ENCODE measurements at regions not wholly inside any gene's neighbourhood (a gene's known extent, or its start where the extent isn't known, plus 50 kb on each side); places are given as distances from the start of the nearest gene placed in this dataset.

DNA sequence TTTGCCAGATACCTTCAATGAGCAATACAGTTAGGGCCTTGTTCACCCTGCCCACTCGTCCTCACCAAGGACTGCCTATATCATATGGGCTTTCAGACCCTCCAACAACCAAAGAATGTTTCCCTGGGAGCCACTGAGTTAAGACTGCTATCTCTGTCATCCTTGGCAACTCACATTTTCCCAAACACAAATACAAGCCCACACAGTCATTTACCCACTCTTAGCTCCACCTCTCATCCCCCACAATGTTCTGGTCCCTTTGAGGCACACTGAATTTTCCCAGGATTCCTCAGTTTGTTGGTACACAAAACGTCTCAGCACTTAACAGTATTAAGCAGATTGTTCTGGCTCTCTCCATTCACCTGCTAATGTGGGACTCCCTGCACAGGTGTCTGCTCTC lies 204.6 kb downstream of the TLE3 start:
- ChIA-PET CTCF (no interaction called here), POLR2A (no interaction called here)
- DNase-seq (ENCODE audit: low read depth, low spot score), result no peak
- H3K9me3 ChIP-seq (ENCODE audit: control insufficient read depth, insufficient read depth, low read length), result no peaks in the 10 kb centered on the region
- H3K27me3 ChIP-seq (ENCODE audit: control insufficient read depth, insufficient read depth, low read length), result peaks cover 57% of the 10 kb centered on the region
- TF ChIP-seq CTCF (IDR thresholded peaks at IDR 0.05; ENCODE audit: low read depth, low read length), result no peak
- no peak overlapping the region for H3K27ac ChIP-seq (ENCODE audit: low read depth, low read length)
- H3K4me3 ChIP-seq (ENCODE audit: low read depth, low read length), result no peak overlapping the region

DNA sequence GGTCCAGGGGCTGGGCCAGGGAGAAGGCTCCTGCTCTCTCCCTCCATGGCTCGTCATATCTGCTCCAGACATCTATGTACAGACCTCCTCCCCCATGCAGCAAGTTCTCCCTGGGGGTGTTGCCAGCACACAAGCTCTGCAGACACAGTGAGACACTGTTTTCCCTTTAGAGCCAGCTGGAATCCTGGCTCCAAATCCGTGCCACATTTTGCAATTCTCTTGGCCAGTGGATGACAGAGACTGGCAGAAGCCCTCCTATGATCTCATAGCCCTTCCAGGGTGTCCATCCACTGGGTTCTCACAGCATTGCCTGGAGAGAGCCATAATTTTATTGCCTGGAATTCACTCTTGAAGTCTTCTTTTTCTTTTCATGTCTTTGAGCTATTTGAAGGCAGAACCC lies 203.9 kb downstream of the TLE3 start:
- H3K27ac ChIP-seq (ENCODE audit: low read depth, low read length), result no peak overlapping the region
- POLR2A ChIA-PET, result no interaction called here
- no peak overlapping the region for H3K4me3 ChIP-seq (ENCODE audit: low read depth, low read length)
- DNase-seq (ENCODE audit: low read depth, low spot score), result no peak
- no peaks in the 10 kb centered on the region for H3K9me3 ChIP-seq (ENCODE audit: control insufficient read depth, insufficient read depth, low read length)
- peaks cover 56% of the 10 kb centered on the region for H3K27me3 ChIP-seq (ENCODE audit: control insufficient read depth, insufficient read depth, low read length)
- CTCF ChIA-PET, result no interaction called here
- TF ChIP-seq CTCF (IDR thresholded peaks at IDR 0.05; ENCODE audit: low read depth, low read length), result no peak

GRCh38 chr15:69895202-69895601 lies 202.5 kb downstream of the TLE3 start:
- Histone ChIP-seq H3K27ac (ENCODE audit: low read depth, low read length) (no peak overlapping the region), H3K27me3 (ENCODE audit: control insufficient read depth, insufficient read depth, low read length) (peaks cover 56% of the 10 kb centered on the region), H3K9me3 (ENCODE audit: control insufficient read depth, insufficient read depth, low read length) (no peaks in the 10 kb centered on the region), H3K4me3 (ENCODE audit: low read depth, low read length) (no peak overlapping the region)
- POLR2A ChIA-PET, result no interaction called here
- no peak for TF ChIP-seq CTCF (IDR thresholded peaks at IDR 0.05; ENCODE audit: low read depth, low read length)
- CTCF ChIA-PET, result no interaction called here
- DNase-seq (ENCODE audit: low read depth, low spot score), result no peak

DNA sequence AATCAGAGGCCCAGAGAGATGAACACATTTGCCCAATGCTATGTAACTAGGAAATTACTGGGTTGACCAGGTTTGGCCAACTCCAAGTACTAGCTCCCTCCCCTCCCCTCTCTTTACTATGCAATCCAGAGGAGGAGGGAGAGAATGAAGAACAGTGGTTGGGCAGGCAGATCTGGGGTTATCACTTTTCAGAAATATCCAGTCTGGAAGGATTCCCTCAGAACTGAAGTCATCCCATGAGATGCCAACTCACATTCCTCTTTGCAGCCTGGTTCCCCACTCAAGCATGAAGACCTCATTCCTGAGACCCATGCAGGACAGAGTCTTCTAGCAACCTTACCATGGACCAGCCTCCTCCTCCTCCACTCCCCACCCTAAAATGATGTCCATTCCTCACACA lies 201.1 kb downstream of the TLE3 start:
- no peak for TF ChIP-seq CTCF (IDR thresholded peaks at IDR 0.05; ENCODE audit: low read depth, low read length)
- no peaks in the 10 kb centered on the region for H3K9me3 ChIP-seq (ENCODE audit: control insufficient read depth, insufficient read depth, low read length)
- no peak overlapping the region for H3K4me3 ChIP-seq (ENCODE audit: low read depth, low read length)
- H3K27ac ChIP-seq (ENCODE audit: low read depth, low read length), result no peak overlapping the region
- H3K27me3 ChIP-seq (ENCODE audit: control insufficient read depth, insufficient read depth, low read length), result peaks cover 50% of the 10 kb centered on the region
- ChIA-PET POLR2A (no interaction called here), CTCF (no interaction called here)
- DNase-seq (ENCODE audit: low read depth, low spot score), result no peak

DNA sequence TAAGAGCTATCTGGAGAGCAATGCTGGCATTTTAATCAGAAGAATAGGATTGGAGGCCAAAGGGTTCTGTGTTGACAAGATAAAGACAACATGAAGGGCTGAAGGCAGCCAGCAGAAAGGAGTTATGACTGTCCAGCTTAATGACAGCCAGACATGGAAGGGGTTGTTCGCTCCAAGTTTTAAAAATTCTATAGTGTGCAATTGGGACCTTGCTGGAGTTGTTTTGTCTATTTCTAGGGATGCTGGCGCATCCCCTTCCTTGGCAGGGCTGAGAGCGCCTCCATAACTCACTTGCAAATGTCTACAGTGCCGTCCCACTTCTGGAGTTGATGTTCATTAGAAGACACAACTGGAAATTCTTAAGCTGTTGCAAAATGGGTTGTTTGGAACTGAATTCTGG lies 200.7 kb downstream of the TLE3 start:
- Histone ChIP-seq H3K4me3 (ENCODE audit: low read depth, low read length) (no peak overlapping the region), H3K9me3 (ENCODE audit: control insufficient read depth, insufficient read depth, low read length) (no peaks in the 10 kb centered on the region), H3K27ac (ENCODE audit: low read depth, low read length) (no peak overlapping the region), H3K27me3 (ENCODE audit: control insufficient read depth, insufficient read depth, low read length) (peaks cover 47% of the 10 kb centered on the region)
- no peak for TF ChIP-seq CTCF (IDR thresholded peaks at IDR 0.05; ENCODE audit: low read depth, low read length)
- ChIA-PET POLR2A (no interaction called here), CTCF (no interaction called here)
- no peak for DNase-seq (ENCODE audit: low read depth, low spot score)

Measured in AG04450 (cell line).